ENCODE measurements at regions not wholly inside any gene's neighbourhood (a gene's known extent, or its start where the extent isn't known, plus 50 kb on each side); places are given as distances from the start of the nearest gene placed in this dataset.
"Not testable (repeated sequence)": the region's sequence is repeated elsewhere in the genome, so short reads cannot be mapped to it uniquely, and the experiment has no call there.

DNA sequence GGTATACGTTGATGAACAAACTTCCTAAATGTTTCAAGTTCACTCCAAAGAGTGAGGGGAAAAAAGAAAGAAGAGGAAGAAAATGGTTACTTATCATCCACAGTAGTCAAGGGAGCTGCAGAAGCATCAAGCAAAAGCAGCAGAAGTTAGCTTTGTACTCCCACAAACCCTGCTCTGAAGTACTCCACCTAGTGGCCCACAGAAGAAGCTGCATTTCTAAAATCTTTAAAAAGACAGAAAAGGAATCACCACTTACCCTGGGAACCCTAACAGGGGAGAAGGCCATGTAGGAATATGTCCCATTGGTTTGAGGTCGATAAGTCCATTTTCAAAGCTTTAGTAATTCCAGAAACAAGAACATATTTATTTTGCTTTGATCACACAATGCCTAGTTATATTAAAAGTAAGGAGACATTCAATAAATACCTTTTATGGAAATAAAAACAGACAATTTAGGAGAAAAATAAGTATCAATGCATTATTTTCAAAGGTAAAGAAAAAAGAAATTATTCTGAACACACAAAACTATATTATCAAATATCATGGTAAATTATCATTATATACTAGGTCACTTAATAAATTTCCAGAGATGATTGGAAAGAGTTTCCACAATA, 900.5 kb upstream of the DEFB115 start:
- TF ChIP-seq, protein P1, sequence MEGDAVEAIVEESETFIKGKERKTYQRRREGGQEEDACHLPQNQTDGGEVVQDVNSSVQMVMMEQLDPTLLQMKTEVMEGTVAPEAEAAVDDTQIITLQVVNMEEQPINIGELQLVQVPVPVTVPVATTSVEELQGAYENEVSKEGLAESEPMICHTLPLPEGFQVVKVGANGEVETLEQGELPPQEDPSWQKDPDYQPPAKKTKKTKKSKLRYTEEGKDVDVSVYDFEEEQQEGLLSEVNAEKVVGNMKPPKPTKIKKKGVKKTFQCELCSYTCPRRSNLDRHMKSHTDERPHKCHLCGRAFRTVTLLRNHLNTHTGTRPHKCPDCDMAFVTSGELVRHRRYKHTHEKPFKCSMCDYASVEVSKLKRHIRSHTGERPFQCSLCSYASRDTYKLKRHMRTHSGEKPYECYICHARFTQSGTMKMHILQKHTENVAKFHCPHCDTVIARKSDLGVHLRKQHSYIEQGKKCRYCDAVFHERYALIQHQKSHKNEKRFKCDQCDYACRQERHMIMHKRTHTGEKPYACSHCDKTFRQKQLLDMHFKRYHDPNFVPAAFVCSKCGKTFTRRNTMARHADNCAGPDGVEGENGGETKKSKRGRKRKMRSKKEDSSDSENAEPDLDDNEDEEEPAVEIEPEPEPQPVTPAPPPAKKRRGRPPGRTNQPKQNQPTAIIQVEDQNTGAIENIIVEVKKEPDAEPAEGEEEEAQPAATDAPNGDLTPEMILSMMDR (IDR thresholded peaks at IDR 0.05; ENCODE audit: extremely low read depth, insufficient read depth, missing control alignments): peak; percentile 41
- in situ Hi-C loops (cut with MboI; ENCODE audit: low pct_unique_long_range_greater_than_20kb, low sequenced_read_pairs, unreplicated experiment); DNase-seq (ENCODE audit: low spot score): not testable (repeated sequence)

DNA sequence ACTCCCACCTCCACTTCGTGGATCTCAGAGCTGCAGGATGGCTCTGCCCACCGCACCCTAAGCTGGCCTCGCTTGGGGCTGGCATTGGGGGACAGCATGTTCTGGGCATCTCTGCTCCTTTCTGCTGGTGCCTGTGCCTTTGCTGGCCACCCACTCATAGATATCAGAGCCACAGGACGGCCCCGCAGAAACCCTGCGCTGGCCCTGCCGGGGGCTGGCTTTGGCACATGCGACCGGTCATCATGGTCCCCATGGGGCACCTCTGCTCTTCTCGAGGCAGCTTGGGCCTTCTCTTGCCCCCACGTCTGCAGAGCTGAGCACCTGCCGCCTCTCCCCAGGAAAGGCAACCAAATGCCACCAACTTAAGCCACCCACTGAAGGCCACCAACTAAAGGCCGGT, 895.7 kb upstream of the DEFB115 start:
- DNase-seq (ENCODE audit: low spot score); in situ Hi-C loops (cut with MboI; ENCODE audit: low pct_unique_long_range_greater_than_20kb, low sequenced_read_pairs, unreplicated experiment): not testable (repeated sequence)

DNA sequence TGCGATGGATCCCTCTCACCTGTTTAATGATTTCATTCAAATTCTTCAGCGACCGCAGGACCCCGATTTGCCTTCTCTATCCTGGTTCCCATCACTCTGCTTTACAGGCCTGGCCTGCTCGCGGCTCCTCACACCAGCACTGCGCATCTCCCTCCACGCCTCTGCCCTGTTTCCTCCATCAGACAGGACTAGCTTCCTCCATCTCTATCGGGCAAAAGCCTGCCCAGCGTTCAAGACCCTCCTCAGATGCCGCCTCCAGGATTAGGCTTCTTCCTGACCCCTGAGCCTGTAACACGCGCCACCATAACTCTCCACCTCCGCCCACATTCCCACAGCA, 881.1 kb upstream of the DEFB115 start:
- in situ Hi-C loops (cut with MboI; ENCODE audit: low pct_unique_long_range_greater_than_20kb, low sequenced_read_pairs, unreplicated experiment); DNase-seq (ENCODE audit: low spot score): not testable (repeated sequence)

DNA sequence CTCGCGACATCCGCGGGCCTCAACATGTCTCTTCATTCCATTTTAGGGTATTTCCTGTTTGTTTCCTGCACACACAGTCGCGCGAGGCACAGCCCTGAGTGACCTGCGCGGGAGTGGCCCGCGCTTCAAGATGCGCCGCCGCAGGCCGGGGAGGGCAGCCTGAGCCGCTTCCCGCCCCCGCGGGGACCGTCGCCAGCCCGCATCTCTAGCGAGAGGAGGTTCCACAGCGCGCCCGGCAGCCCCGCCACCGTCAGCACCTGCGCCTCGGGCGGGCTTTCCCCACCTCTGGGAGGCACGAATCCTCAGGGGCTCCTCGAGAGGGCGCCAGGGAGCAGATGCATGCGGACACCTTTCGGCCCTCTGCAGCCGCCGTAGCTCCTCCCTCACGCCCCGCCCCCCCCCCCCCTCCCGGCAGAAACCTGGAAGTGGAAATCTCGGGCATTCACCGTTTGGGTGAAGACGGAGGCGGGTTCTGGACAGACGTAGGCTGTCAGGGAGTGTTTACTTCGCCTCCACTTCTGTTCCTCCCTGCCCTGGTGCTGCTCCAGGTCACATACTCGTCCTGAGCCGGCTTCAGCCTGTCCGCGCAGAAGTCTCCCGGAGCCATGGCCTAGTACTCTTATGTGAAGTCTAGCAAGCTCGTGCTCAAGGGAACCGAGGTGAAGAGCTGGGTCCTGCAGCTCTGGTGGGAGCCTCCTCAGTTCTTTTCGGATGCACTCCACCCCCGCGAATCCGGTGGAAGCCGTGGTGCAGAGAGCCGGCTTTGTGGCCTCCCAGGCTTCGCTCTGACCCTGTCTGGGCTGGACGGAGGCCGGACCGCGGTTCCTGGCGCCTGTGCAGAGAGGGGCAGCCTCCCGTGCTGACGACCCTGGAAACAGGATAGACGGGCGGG, 880.5 kb upstream of the DEFB115 start:
- no peak for DNase-seq (ENCODE audit: low spot score)
- TF ChIP-seq, protein P1 (IDR thresholded peaks at IDR 0.05; ENCODE audit: extremely low read depth, insufficient read depth, missing control alignments): no peak
- in situ Hi-C loops (cut with MboI; ENCODE audit: low pct_unique_long_range_greater_than_20kb, low sequenced_read_pairs, unreplicated experiment): no loop called here

DNA sequence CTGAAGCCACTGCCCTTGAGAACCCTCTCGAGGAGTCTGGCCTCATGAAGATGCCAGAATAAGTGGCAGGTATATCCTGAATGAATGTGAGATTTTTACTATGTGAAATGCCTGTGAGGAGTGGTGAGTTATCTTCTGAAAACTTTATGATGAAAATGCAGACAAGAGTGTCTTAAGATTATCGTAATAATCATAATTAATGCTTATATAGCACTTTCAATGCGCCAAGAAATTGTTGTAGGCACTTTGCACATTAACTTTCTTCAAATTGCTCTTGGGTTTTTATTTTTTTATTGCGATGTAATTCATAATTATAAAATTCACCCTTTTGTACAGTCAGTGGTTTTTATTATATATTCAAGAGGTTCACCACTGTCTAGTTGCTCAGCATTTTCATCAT, 879.1 kb upstream of the DEFB115 start:
- in situ Hi-C loops (cut with MboI; ENCODE audit: low pct_unique_long_range_greater_than_20kb, low sequenced_read_pairs, unreplicated experiment); DNase-seq (ENCODE audit: low spot score): not testable (repeated sequence)

DNA sequence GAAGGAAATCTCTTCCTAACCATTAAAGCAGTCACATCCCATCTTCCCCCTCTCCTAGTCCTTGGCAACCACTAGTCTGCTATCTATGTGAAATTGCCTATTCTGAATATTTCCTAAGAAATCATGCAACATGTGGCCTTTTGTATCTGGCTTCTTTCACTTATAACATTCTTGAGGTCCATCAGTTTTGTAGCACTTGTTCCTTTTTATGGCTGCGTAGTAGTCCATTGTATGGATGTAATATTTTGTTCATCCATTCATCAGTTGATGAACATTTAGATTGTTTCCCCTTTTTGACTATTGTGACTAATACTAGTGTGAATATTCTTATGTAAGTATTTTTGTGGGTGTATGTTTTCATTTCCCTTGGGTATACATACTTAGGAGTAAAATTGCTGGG, 878.7 kb upstream of the DEFB115 start:
- DNase-seq (ENCODE audit: low spot score); in situ Hi-C loops (cut with MboI; ENCODE audit: low pct_unique_long_range_greater_than_20kb, low sequenced_read_pairs, unreplicated experiment): not testable (repeated sequence)

DNA sequence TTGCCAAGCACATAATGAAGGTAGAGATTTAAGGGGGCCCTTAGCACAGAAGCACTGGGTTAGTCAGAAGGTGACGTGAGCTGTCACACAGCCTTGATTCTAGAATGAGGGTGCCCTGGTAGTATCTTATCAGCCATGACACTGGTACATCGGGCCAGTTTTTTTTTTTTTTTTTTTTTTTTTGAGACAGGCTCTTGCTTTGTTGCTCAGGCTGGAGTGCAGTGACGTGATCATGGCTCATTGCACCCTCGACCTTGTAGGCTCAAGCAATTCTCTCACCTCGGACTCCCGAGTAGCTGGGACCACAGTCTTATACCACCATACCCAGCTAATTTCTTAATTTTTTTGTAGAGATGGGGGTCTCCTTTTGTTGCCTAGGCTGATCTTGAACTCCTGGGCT, 872.6 kb upstream of the DEFB115 start:
- in situ Hi-C loops (cut with MboI; ENCODE audit: low pct_unique_long_range_greater_than_20kb, low sequenced_read_pairs, unreplicated experiment); DNase-seq (ENCODE audit: low spot score): not testable (repeated sequence)

DNA sequence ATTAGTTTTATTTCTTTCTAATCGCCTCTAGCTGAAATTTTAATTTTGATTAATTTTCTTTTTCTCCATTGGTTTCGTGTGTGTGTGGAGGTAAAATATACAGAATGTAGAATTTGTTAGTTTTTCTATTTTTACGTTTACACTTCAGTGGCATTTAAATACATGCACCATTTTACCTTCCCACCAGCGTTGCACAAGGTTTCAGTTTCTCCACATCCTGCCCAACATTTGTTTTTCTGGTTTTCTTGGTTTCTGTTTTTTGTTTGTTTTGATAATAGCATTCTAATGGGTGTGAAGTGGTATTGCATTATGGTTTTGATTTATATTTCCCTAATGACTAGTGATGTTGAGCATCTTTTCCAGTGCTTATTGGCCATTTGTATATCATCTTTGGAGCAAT, 871.4 kb upstream of the DEFB115 start:
- not testable (repeated sequence) for DNase-seq (ENCODE audit: low spot score)

DNA sequence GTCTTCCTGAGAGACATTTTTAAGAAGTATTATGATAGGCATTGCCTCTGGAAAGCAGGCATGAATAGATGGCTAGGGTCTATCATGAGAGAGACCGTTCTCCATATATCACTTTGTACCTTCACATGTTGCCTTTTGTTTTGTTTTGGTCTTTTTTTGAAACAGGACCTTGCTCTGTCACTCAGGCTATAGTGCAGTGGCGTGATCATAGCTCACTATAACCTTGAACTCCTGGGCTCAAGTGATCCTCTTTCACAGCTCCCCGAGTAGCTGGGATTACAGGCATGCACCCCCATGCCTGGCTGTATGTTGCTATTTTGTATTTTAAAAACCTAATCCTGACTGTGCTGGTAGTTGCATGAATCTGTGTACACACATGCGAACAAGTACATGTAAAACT, 869.6 kb upstream of the DEFB115 start:
- DNase-seq (ENCODE audit: low spot score); in situ Hi-C loops (cut with MboI; ENCODE audit: low pct_unique_long_range_greater_than_20kb, low sequenced_read_pairs, unreplicated experiment): not testable (repeated sequence)

More for the DNA sequence above, 871.4 kb upstream of the DEFB115 start:
- in situ Hi-C loops (cut with MboI; ENCODE audit: low pct_unique_long_range_greater_than_20kb, low sequenced_read_pairs, unreplicated experiment): not testable (repeated sequence)

DNA sequence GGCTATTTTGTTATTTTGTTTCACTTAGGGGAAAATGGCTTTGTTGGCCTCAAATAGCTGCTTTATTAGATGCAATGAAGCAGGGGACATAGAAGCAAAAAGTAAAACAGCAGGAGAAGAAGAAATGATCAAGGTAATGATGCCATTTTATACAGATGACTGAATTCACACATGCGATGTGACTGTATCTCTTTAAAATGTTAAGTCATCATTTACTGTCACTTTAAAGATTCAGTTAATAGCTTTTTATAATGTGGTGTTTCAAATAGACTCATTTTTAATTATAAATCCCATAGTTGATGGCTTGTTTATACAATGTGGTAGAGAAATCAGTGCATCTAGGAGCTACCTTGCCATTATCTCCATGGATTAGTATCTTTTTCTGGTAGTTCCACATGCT, 863.9 kb upstream of the DEFB115 start:
- DNase-seq (ENCODE audit: low spot score); in situ Hi-C loops (cut with MboI; ENCODE audit: low pct_unique_long_range_greater_than_20kb, low sequenced_read_pairs, unreplicated experiment): not testable (repeated sequence)

DNA sequence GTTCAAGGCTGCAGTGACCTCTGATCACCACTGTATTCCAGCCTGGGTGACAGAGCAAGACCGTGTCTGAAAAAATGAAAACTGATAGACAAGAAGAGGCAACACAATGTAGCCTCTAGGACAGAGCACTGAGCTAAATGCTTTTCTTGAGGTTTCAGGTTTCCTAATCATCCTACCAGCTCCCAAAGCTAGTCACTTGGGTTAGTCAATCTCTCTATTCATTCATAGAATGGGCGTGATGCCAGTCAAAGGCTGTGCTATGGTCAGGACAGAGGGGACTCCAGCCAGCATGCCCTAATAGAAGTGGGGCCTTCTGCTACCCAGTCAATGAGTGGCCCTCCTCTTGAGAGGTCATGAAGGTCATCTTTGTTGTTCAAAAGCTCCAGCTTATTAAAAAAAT, 860.4 kb upstream of the DEFB115 start:
- in situ Hi-C loops (cut with MboI; ENCODE audit: low pct_unique_long_range_greater_than_20kb, low sequenced_read_pairs, unreplicated experiment); DNase-seq (ENCODE audit: low spot score): not testable (repeated sequence)

DNA sequence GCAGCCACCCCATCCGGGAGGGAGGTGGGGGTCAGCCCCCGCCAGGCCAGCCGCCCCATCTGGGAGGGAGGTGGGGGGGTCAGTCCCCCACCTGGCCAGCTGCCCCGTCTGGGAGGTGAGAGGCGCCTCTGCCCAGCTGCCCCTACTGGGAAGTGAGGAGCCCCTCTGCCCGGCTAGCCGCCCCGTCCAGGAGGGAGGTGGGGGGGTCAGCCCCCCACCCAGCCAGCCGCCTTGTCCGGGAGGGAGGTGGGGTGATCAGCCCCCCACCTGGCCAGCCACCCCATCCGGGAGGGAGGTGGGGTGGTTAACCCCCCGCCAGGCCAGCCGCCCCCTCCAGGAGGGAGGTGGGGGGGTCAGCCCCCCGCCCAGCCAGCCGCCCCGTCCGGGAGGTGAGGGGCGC, 852.4 kb upstream of the DEFB115 start:
- in situ Hi-C loops (cut with MboI; ENCODE audit: low pct_unique_long_range_greater_than_20kb, low sequenced_read_pairs, unreplicated experiment); DNase-seq (ENCODE audit: low spot score): not testable (repeated sequence)

DNA sequence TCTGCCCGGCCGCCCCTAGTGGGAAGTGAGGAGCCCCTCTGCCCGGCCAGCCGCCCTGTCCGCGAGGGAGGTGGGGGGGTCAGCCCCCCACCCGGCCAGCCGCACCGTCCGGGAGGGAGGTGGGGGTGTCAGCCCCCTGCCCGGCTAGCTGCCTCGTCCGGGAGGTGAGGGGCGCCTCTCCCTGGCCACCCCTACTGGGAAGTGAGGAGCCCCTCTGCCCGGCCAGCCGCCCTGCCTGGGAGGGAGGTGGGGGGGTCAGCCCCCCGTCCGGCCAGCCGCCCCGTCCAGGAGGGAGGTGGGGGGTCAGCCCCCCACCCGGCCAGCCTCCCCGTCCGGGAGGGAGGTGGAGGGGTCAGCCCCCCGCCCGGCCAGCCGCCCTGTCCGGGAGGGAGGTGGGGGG, 851.9 kb upstream of the DEFB115 start:
- DNase-seq (ENCODE audit: low spot score); in situ Hi-C loops (cut with MboI; ENCODE audit: low pct_unique_long_range_greater_than_20kb, low sequenced_read_pairs, unreplicated experiment): not testable (repeated sequence)

DNA sequence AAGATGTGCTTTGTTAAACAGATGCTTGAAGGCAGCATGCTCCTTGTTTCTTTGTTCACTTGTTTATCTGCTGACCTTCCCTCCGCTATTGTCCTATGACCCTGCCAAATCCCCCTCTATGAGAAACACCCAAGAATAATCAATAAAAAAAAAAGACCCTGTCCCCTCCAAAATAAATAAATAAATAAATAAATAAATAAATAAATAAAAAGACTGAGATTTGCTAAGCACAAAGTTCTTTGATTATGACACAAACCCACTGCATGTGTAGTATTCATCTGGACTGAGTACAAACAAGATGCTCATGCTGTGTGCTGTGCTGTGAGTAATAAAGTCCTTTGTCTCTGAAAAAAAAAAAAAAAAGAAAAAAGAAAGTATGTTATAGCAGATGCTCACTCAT, 851.1 kb upstream of the DEFB115 start:
- in situ Hi-C loops (cut with MboI; ENCODE audit: low pct_unique_long_range_greater_than_20kb, low sequenced_read_pairs, unreplicated experiment); DNase-seq (ENCODE audit: low spot score): not testable (repeated sequence)
